K562 (cell line): ENCODE measurements at regions not wholly inside any gene's neighbourhood (a gene's known extent, or its start where the extent isn't known, plus 50 kb on each side); places are given as distances from the start of the nearest gene placed in this dataset.

Experiments
- ATAC-seq: fragments of 200-7000 bp; cut with Tn5 transposase; 3 replicates; pipeline ENCODE4 v1.9.1; 2020; ENCODE audit warnings: moderate library complexity
- BruUV-seq: library from RNA; stranded (reverse); fragments of 400-500 nt; replicated peaks from 2 replicates; lab custom pipeline; 2021; lab: Mats Ljungman, UMichigan
- CTCF ChIA-PET: fragments of 300-600 bp; formaldehyde crosslinking; extraction: SDS; loops from one replicate; lab custom pipeline; 2021; ENCODE audit warnings: low intra/inter-chr PET ratio; lab: Yijun Ruan, JAX
- POLR2A ChIA-PET: fragments of 300-600, 350-650 bp; sonication (Branson Sonifier 250); formaldehyde crosslinking; extraction: SDS; loops from one replicate; lab custom pipeline; 2021; ENCODE audit warnings: antibody characterized with exemption, inconsistent platforms; lab: Yijun Ruan, JAX
- DNase-seq, 4 experiments: peaks; one replicate each; pipeline versions ENCODE4 v3.0.0 to v3.0.0-alpha.2; 2011 to 2018; ENCODE audit warnings: low spot score in 3 of 4, mixed read lengths in 3 of 4; ENCODE audit errors: extremely low read depth in 1 of 4
- FAIRE-seq: peaks from 2 replicates; lab custom pipeline; 2011; peaks lifted over from hg19 to GRCh38; lab: Jason Lieb, UNC
- H2AFZ ChIP-seq: 2 replicates; pipeline ENCODE4 v1.6.0; 2011; ENCODE audit warnings: low read depth, low read length, control low read depth, inconsistent platforms
- H3K27ac ChIP-seq: fragments of 200-600 bp; 3 replicates; pipeline ENCODE4 v1.8.0; 2011; ENCODE audit warnings: low read depth, mild to moderate bottlenecking, control low read depth, inconsistent platforms, low read length, moderate library complexity, mixed read lengths; ENCODE audit errors: extremely low read depth
- H3K27me3 ChIP-seq, 2 experiments: fragments of 300-600 bp in 1 of 2; 2 replicates in 1 of 2; 3 replicates in 1 of 2; pipeline versions ENCODE4 v1.6.0 to v1.8.0; 2011; ENCODE audit warnings: inconsistent platforms in 2 of 2, low read length in 2 of 2, mild to moderate bottlenecking in 1 of 2, mixed read lengths in 1 of 2, moderate library complexity in 1 of 2; ENCODE audit not compliant: control insufficient read depth in 2 of 2, insufficient read depth in 2 of 2
- H3K36me3 ChIP-seq: fragments of 300-600 bp; 3 replicates; pipeline ENCODE4 v1.8.0; 2011; ENCODE audit warnings: mild to moderate bottlenecking, low read length, inconsistent platforms; ENCODE audit not compliant: control insufficient read depth, insufficient read depth
- H3K4me1 ChIP-seq, 2 experiments: fragments of 200-600 bp in 1 of 2; replicated peaks in 1 of 2; 2 replicates in 1 of 2; 3 replicates in 1 of 2; pipeline versions ENCODE4 v1.5.1 to v1.8.0; 2011; ENCODE audit warnings: inconsistent platforms in 2 of 2, low read length in 2 of 2, mild to moderate bottlenecking in 1 of 2, mixed read lengths in 1 of 2, moderate library complexity in 1 of 2; ENCODE audit not compliant: control insufficient read depth in 2 of 2, insufficient read depth in 2 of 2
- H3K4me2 ChIP-seq: 2 replicates; pipeline ENCODE4 v1.6.1; 2011; ENCODE audit warnings: low read length, control low read depth, inconsistent platforms, mixed read lengths; ENCODE audit not compliant: insufficient read depth
- H3K4me3 ChIP-seq: fragments of 200-600 bp; sonication (generic), shearing (Covaris generic); 2 replicates; pipeline ENCODE4 v1.5.1; 2016; ENCODE audit warnings: control low read depth, inconsistent platforms
- H3K79me2 ChIP-seq: fragments of 200-600 bp; 3 replicates; pipeline ENCODE4 v1.8.0; 2011; ENCODE audit warnings: low read length, inconsistent platforms; ENCODE audit not compliant: control insufficient read depth, insufficient read depth
- H3K9ac ChIP-seq, 2 experiments: 2 replicates each; pipeline versions ENCODE4 v1.6.0 to v1.6.1; 2011; ENCODE audit warnings: low read depth in 2 of 2, low read length in 2 of 2, control low read depth in 1 of 2, inconsistent platforms in 1 of 2, mild to moderate bottlenecking in 1 of 2, mixed read lengths in 1 of 2; ENCODE audit not compliant: insufficient read depth in 1 of 2
- H3K9me1 ChIP-seq: one replicate; pipeline ENCODE4 v1.6.0; 2011; ENCODE audit warnings: inconsistent platforms, mild to moderate bottlenecking, low read length, moderate library complexity; ENCODE audit not compliant: control insufficient read depth, insufficient read depth
- H3K9me3 ChIP-seq: replicated peaks from 2 replicates; pipeline ENCODE4 v1.5.1; 2011; ENCODE audit warnings: low read depth, low read length, inconsistent platforms; ENCODE audit not compliant: control insufficient read depth, insufficient read depth
- H4K20me1 ChIP-seq: replicated peaks from 2 replicates; pipeline ENCODE4 v1.6.1; 2011; ENCODE audit warnings: low read length, inconsistent platforms, mixed read lengths; ENCODE audit not compliant: control insufficient read depth, insufficient read depth
- HMG20A ChIP-seq: fragments of 450-650 bp; formaldehyde crosslinking; conservative IDR thresholded peaks from 2 replicates; pipeline ENCODE4 v1.4.0; 2020; ENCODE audit warnings: mild to moderate bottlenecking, mixed read lengths
- ILK ChIP-seq: fragments of 450-650 bp; IDR thresholded peaks from 2 replicates; pipeline ENCODE4 v1.6.1; 2016; ENCODE audit warnings: missing genetic modification characterization, low read depth, mild to moderate bottlenecking, missing compliant biosample characterization, moderate library complexity, borderline replicate concordance
- MITF ChIP-seq: IDR thresholded peaks from 2 replicates; pipeline ENCODE4 v1.6.1; 2014; ENCODE audit warnings: antibody characterized with exemption
- PATZ1 ChIP-seq: fragments of 250-450 bp; sonication (Bioruptor Pico); IDR thresholded peaks from 2 replicates; pipeline ENCODE4 v1.5.0; 2020; ENCODE audit warnings: mild to moderate bottlenecking, borderline replicate concordance
- PTRF ChIP-seq: fragments of 450-650 bp; IDR thresholded peaks from 2 replicates; pipeline ENCODE4 v1.6.1; 2016; ENCODE audit warnings: mild to moderate bottlenecking, missing genetic modification characterization, missing compliant biosample characterization
- ZBTB34 ChIP-seq: fragments of 250-450 bp; sonication (Bioruptor Pico); IDR thresholded peaks from 2 replicates; pipeline ENCODE4 v1.8.0; 2021; ENCODE audit warnings: mild to moderate bottlenecking, moderate library complexity
- ZNF277 ChIP-seq: fragments of 250-450 bp; sonication (Bioruptor Pico); IDR thresholded peaks from 2 replicates; pipeline ENCODE4 v1.8.0; 2022; ENCODE audit warnings: inconsistent platforms, mild to moderate bottlenecking, moderate library complexity, borderline replicate concordance
- ZNF395 ChIP-seq: fragments of 200-800 bp; sonication (Bioruptor generic); IDR thresholded peaks from 2 replicates; pipeline ENCODE4 v1.6.1; 2017; ENCODE audit warnings: missing genetic modification characterization, missing compliant biosample characterization
- ZNF76 ChIP-seq: fragments of 250-450 bp; sonication (Bioruptor Pico); IDR thresholded peaks from 2 replicates; pipeline ENCODE4 v1.4.0; 2020; ENCODE audit warnings: mild to moderate bottlenecking, moderate library complexity, borderline replicate concordance
- WGBS: fragments of 100-300 bp; shearing (Covaris generic); methylation state at CpG from one replicate; pipeline ENCODE4 v1.1.6; 2016; ENCODE audit warnings: low coverage, mixed read lengths; ENCODE audit not compliant: insufficient coverage; ENCODE audit errors: missing lambda C conversion rate; 5-methylcytosine and 5-hydroxymethylcytosine counted together
- in situ Hi-C: fragments of 300-500 bp; cut with MboI; formaldehyde crosslinking; loops from 4 replicates; pipeline ENCODE4 v1.15.0; 2018; ENCODE audit warnings: inconsistent platforms, mixed read lengths
- intact Hi-C: fragments of 100-400 bp; cut with micrococcal nuclease; formaldehyde crosslinking; loops from 2 replicates; pipeline ENCODE4 v1.14.2; 2022
- TF ChIP-seq, protein P1 (sequence below): fragments of 450-650 bp; formaldehyde crosslinking; IDR thresholded peaks from 2 replicates; pipeline ENCODE4 v1.4.0; 2022; ENCODE audit warnings: missing genetic modification characterization
- TF ChIP-seq, protein P2 (sequence below): sonication (generic); formaldehyde crosslinking; IDR thresholded peaks from 2 replicates; pipeline ENCODE4 v1.8.1; 2022; ENCODE audit warnings: missing genetic modification reagents

DNA sequence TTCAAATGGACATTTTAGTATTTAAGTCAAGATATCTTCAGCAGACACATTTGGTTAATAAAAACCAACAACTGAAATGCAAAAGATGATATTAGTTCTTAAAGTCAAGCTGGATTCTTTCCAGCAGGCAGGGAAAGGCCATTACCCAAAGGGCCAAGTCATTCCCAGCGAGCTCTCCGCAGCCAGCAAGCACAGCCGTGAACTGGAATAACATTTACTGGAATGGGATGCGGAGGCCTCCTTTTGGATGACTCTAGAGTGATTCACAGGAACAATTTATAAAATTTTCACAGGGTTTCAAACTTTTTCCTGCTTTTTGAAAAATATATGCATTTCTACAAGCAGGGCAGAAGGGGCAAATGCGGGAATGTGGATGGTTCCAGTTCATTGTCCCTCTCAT, 76.6 kb upstream of the DAB2 start:
- no peak overlapping the region for H3K27ac ChIP-seq
- H4K20me1 ChIP-seq: no peaks in the 10 kb centered on the region
- BruUV-seq: no TSS peak
- H3K4me1 ChIP-seq: no peaks in the 10 kb centered on the region; a peak in 2 of 5 replicates
- intact Hi-C loops: no loop called here
- no peak overlapping the region for H2AFZ ChIP-seq
- no peaks in the 10 kb centered on the region; a peak in 1 of 5 replicates for H3K27me3 ChIP-seq
- no peaks in the 10 kb centered on the region for H3K9me1 ChIP-seq
- H3K9me3 ChIP-seq: no peaks in the 10 kb centered on the region
- WGBS: 7% methylated on average over 5 of the region's 5 CpGs
- FAIRE-seq (no peak), ATAC-seq (no peak)
- no peak overlapping the region for H3K4me2 ChIP-seq
- in situ Hi-C loops: no loop called here
- no peaks in the 10 kb centered on the region for H3K36me3 ChIP-seq
- no peak overlapping the region for H3K4me3 ChIP-seq
- no peak overlapping the region for H3K9ac ChIP-seq
- CTCF ChIA-PET: no interaction called here
- TF ChIP-seq HMG20A (CRISPR knock-in tag) (no peak), ZNF76 (no peak), ILK (tag) (no peak), ZNF277 (no peak), ZBTB34 (CRISPR knock-in tag) (no peak), PTRF (tag) (no peak), MITF (no peak), ZNF395 (CRISPR knock-in tag) (no peak), PATZ1 (CRISPR knock-in tag) (no peak)
- TF ChIP-seq, protein P1, sequence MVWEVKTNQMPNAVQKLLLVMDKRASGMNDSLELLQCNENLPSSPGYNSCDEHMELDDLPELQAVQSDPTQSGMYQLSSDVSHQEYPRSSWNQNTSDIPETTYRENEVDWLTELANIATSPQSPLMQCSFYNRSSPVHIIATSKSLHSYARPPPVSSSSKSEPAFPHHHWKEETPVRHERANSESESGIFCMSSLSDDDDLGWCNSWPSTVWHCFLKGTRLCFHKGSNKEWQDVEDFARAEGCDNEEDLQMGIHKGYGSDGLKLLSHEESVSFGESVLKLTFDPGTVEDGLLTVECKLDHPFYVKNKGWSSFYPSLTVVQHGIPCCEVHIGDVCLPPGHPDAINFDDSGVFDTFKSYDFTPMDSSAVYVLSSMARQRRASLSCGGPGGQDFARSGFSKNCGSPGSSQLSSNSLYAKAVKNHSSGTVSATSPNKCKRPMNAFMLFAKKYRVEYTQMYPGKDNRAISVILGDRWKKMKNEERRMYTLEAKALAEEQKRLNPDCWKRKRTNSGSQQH: no peak
- TF ChIP-seq, protein P2, sequence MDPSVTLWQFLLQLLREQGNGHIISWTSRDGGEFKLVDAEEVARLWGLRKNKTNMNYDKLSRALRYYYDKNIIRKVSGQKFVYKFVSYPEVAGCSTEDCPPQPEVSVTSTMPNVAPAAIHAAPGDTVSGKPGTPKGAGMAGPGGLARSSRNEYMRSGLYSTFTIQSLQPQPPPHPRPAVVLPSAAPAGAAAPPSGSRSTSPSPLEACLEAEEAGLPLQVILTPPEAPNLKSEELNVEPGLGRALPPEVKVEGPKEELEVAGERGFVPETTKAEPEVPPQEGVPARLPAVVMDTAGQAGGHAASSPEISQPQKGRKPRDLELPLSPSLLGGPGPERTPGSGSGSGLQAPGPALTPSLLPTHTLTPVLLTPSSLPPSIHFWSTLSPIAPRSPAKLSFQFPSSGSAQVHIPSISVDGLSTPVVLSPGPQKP (CRISPR knock-in tag): no peak
- TF ChIP-seq, all 486 proteins: peak for 0
- no peak for DNase-seq
- no peaks in the 10 kb centered on the region for H3K79me2 ChIP-seq
- POLR2A ChIA-PET: no interaction called here
